C4-2B (cell line): ENCODE measurements at regions not wholly inside any gene's neighbourhood (a gene's known extent, or its start where the extent isn't known, plus 50 kb on each side); places are given as distances from the start of the nearest gene placed in this dataset.

Experiments
- H3K27ac ChIP-seq: fragments of 450-650 bp; 2 replicates; pipeline ENCODE4 v1.5.1; 2017
- ZFX ChIP-seq: fragments of 450-650 bp; IDR thresholded peaks from 2 replicates; pipeline ENCODE4 v1.6.1; 2017
- TF ChIP-seq, protein P1 (sequence below): fragments of 450-650 bp; conservative IDR thresholded peaks from 2 replicates; pipeline ENCODE4 v1.5.1; 2017; ENCODE audit warnings: mild to moderate bottlenecking

DNA sequence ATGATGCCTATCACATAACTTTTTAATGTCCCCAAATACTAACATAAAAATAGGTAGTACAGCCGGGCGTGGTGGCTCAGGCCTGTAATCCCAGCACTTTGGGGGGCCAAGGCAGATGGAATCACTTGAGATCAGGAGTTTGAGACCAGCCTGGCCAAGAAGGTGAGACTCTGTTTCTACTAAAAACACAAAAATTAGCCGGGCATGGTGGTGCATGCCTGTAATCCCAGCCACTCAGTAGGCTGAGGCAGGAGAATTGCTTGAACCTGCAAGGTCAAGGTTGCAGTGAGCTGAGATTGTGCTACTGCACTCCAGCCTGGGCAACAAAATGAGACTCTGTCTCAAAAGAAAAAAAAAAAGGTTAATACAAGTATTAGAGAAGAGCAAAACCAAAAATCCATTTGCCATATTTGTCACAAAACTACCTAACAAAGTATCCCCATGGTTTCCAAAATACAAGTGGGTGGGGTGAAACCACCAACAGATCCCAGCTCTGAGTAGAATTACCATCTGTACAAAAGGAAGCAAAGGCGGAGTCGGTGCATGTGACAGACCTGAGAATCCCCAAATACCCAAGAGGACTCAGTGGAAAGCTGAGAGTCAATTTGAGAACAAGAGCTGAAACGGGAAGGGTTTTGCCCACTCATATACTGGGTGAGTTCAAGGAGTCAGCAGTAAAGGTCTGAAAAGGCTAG lies 113.2 kb downstream of the TOMM20 start:
- TF ChIP-seq, protein P1, sequence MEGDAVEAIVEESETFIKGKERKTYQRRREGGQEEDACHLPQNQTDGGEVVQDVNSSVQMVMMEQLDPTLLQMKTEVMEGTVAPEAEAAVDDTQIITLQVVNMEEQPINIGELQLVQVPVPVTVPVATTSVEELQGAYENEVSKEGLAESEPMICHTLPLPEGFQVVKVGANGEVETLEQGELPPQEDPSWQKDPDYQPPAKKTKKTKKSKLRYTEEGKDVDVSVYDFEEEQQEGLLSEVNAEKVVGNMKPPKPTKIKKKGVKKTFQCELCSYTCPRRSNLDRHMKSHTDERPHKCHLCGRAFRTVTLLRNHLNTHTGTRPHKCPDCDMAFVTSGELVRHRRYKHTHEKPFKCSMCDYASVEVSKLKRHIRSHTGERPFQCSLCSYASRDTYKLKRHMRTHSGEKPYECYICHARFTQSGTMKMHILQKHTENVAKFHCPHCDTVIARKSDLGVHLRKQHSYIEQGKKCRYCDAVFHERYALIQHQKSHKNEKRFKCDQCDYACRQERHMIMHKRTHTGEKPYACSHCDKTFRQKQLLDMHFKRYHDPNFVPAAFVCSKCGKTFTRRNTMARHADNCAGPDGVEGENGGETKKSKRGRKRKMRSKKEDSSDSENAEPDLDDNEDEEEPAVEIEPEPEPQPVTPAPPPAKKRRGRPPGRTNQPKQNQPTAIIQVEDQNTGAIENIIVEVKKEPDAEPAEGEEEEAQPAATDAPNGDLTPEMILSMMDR: no peak
- TF ChIP-seq ZFX: no peak
- H3K27ac ChIP-seq: no peak overlapping the region

DNA sequence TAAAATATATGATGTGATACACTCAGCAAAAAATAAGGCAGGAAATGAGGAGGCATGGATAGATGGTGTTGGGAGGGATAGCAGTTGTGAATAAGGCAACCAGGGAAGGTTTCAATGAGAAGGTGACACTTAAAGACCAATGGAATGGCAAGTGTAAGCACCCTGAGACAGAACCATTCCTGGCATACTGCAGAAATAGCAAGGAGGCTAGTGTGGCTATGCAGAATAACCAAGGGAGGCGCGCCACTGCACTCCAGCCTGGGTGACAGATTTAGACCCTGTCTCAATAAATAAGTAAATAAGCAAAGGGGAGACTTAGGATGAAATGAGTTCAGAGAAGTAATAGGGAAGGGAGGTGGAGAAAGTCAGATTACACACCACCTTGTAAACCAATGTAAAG lies 113.9 kb downstream of the TOMM20 start:
- TF ChIP-seq, protein P1: no peak
- H3K27ac ChIP-seq: no peak overlapping the region

DNA sequence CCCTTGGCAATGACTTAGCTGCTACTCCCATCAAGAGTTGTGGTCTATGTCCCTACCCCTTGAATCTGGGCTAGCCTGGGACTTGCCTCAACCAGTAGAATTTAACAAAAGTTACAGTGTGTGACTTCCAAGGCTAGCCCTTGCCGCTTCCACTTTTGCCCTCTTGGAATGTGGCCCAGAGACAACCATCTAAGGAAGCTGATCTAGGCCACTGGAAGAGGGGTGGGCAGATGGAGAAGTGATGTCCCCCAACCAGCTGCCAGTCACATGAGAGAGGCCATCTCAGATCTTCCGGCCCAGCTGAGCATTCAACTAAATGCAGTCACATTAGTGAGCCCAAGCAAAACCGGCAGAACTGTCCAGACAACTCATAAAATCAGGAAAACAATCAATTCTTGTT lies 115.1 kb downstream of the TOMM20 start:
- TF ChIP-seq, protein P1: no peak
- TF ChIP-seq ZFX: no peak
- no peak overlapping the region for H3K27ac ChIP-seq

DNA sequence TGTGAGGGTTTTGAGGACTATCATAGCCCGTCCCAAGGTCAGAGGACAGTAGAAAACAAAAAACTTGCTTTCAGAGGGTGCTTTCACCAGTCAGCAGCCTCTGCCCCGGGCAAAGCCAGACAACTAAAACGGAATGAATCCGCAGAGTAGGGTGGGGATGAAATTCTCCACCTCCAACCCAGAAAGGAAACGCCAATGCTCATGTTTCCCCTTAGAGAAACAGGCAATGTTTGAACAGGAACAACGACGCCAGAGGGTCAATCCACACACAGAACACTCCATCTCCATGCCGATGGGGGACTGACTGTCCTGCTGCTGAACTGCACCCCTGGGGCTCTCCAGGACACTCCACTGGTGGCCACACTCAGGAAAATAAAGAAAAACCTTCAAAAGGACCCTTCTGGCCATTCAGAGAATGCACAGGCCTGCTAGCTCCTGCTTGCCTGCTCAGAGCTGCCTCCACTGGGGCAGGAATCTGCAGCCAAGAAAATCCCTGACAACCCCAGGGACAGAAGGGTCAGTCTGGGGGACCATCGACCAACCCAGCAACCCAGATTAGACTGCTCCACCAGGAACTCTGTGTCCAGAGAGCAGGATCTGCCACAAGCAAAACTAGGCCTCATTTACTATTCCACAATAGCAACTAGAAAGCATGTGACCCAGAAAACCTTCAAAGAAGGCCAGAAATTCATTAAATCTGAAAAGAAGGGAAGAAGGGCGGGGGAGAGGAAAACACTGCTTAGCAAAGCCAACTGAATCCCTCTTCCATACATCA lies 116.0 kb downstream of the TOMM20 start:
- H3K27ac ChIP-seq: no peak overlapping the region
- TF ChIP-seq, protein P1: no peak
- TF ChIP-seq ZFX: no peak

DNA sequence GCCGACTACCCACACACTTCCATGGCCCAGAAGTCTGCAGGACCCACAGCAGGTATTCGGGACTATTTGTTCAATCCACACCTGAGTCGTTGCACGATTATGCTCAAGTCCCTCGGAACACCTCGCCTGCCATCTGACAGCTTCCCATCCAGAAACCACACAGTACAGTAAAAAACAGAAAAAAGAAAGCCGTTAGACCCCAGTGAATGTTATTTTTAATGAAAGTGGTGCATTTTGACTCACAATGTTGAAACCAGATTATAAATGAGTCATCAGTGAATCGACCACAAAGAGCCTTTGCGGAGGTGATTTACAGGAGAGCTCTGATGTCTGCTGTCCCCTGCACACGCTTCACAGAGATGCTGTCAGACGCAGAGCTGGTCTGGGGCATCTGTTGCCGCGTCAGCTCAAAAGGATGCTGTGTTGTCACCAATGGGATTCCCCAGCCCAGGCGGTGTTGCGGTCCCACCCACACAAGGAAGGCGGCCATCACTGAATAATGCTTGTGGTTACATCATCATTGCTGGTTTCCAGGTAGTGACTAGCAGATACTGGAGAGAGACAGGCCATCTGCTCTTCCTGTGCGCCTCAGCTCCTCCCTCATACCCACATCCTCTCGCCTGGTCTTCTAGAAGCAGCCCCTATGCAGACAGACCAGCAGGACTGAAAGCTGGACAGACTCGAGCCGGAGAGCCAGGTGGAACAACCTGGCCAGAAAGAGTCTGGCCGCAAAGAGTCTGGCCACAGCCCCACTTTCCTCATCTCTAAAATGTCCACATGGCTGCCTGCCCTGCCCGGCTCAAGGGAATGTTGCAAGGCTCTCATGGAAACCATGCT lies 116.8 kb downstream of the TOMM20 start:
- TF ChIP-seq, protein P1: no peak
- TF ChIP-seq ZFX: no peak
- H3K27ac ChIP-seq: no peak overlapping the region

DNA sequence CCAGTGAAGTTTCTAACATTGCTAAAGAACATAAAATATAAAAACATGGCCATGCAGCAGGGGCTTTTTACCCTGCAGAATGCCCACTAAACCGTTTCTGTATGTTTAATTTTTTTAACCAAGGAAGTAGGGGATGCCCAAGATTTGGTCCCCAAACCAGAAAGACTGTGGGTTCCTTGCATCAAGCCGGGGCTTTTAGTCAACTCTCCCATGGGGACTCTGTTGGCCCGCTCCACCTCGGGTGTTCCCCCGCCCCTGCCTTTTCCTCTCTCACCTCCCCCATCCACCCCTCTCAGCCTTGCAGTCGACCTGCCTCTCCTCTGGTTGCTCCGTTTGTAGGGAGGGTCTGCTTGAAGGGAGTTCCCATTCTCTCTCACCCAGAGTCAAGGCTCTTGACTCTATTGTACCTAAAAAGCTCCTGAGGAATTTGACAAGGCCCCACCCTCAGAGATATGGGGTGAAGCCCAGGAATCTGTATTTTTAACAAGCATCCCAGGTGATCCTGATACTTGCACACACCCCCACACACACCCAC lies 117.5 kb downstream of the TOMM20 start:
- no peak overlapping the region for H3K27ac ChIP-seq
- TF ChIP-seq, protein P1: no peak
- no peak for TF ChIP-seq ZFX
